ENCODE measurements at regions not wholly inside any gene's neighbourhood (a gene's known extent, or its start where the extent isn't known, plus 50 kb on each side); places are given as distances from the start of the nearest gene placed in this dataset.

DNA sequence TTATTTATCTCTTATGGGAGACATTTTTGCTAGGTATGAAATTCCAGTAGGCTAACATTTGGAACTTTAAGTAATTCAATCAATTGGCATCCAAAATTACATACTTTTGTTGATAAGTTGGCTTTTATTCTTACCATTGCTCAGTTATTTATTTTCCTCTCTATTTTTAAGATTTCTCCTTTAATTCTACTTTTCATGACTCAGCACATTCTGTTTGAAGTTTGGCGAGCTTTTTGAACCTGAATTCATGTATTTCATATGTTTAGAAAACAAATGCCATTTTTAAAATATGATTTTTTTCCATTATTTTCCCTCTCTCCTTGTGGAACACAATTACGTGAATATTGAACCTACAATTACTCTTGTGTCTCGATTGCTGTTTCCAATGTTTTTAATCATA is 2896.3 kb upstream of the PCDH20 start:
- Mint-ChIP-seq H3K36me3 (ENCODE audit: low read depth) (no peaks in the 10 kb centered on the region; the same call in 1 of the 2 replicates), H3K9me3 (no peaks in the 10 kb centered on the region; the same call in 1 of the 2 replicates)

GRCh38 chr13:64311112-64311511 is 2895.5 kb upstream of the PCDH20 start:
- peaks cover 14% of the 10 kb centered on the region for H3K4me1 Mint-ChIP-seq (ENCODE audit: low read depth)
- no peak for DNase-seq
- no peak overlapping the region for H3K27ac Mint-ChIP-seq
- no peaks in the 10 kb centered on the region; the same call in 1 of the 2 replicates for H3K36me3 Mint-ChIP-seq (ENCODE audit: low read depth)
- no peaks in the 10 kb centered on the region; the same call in 1 of the 2 replicates for H3K27me3 Mint-ChIP-seq (ENCODE audit: insufficient read depth)
- H3K9me3 Mint-ChIP-seq = no peaks in the 10 kb centered on the region; the same call in 1 of the 2 replicates
- no peak overlapping the region for H3K4me3 Mint-ChIP-seq
- TF ChIP-seq, protein P1, sequence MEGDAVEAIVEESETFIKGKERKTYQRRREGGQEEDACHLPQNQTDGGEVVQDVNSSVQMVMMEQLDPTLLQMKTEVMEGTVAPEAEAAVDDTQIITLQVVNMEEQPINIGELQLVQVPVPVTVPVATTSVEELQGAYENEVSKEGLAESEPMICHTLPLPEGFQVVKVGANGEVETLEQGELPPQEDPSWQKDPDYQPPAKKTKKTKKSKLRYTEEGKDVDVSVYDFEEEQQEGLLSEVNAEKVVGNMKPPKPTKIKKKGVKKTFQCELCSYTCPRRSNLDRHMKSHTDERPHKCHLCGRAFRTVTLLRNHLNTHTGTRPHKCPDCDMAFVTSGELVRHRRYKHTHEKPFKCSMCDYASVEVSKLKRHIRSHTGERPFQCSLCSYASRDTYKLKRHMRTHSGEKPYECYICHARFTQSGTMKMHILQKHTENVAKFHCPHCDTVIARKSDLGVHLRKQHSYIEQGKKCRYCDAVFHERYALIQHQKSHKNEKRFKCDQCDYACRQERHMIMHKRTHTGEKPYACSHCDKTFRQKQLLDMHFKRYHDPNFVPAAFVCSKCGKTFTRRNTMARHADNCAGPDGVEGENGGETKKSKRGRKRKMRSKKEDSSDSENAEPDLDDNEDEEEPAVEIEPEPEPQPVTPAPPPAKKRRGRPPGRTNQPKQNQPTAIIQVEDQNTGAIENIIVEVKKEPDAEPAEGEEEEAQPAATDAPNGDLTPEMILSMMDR (IDR thresholded peaks at IDR 0.05) = no peak

More for the DNA sequence above, 2896.3 kb upstream of the PCDH20 start:
- DNase-seq = no peak
- no peak overlapping the region for H3K27ac Mint-ChIP-seq
- no peak overlapping the region for H3K4me3 Mint-ChIP-seq
- no peaks in the 10 kb centered on the region; the same call in 1 of the 2 replicates for H3K27me3 Mint-ChIP-seq (ENCODE audit: insufficient read depth)
- TF ChIP-seq, protein P1 (IDR thresholded peaks at IDR 0.05) = no peak
- H3K4me1 Mint-ChIP-seq (ENCODE audit: low read depth) = peaks cover 14% of the 10 kb centered on the region

- H3K27me3 Mint-ChIP-seq (ENCODE audit: insufficient read depth) = no peaks in the 10 kb centered on the region; the same call in 1 of the 2 replicates
- no peak overlapping the region for H3K4me3 Mint-ChIP-seq
- DNase-seq = peak; percentile 13
- peaks cover 8% of the 10 kb centered on the region; the same call in 1 of the 2 replicates for H3K4me1 Mint-ChIP-seq (ENCODE audit: low read depth)
- no peaks in the 10 kb centered on the region for H3K9me3 Mint-ChIP-seq
- TF ChIP-seq, protein P1 (IDR thresholded peaks at IDR 0.05) = no peak
- H3K27ac Mint-ChIP-seq = no peak overlapping the region
- H3K36me3 Mint-ChIP-seq (ENCODE audit: low read depth) = no peaks in the 10 kb centered on the region
Measured at GRCh38 chr13:64305246-64305645, 2889.6 kb upstream of the PCDH20 start.

GRCh38 chr13:64300239-64300638 is 2884.6 kb upstream of the PCDH20 start:
- H3K36me3 Mint-ChIP-seq (ENCODE audit: low read depth) = no peaks in the 10 kb centered on the region; the same call in 1 of the 2 replicates
- H3K4me1 Mint-ChIP-seq (ENCODE audit: low read depth) = peaks cover 10% of the 10 kb centered on the region; the same call in 1 of the 2 replicates
- H3K27me3 Mint-ChIP-seq (ENCODE audit: insufficient read depth) = no peaks in the 10 kb centered on the region
- H3K9me3 Mint-ChIP-seq = no peaks in the 10 kb centered on the region
- DNase-seq = no peak
- no peak overlapping the region for H3K4me3 Mint-ChIP-seq
- TF ChIP-seq, protein P1 (IDR thresholded peaks at IDR 0.05) = no peak
- no peak overlapping the region for H3K27ac Mint-ChIP-seq

GRCh38 chr13:64293923-64294322 is 2878.3 kb upstream of the PCDH20 start:
- H3K9me3 Mint-ChIP-seq = no peaks in the 10 kb centered on the region; the same call in 1 of the 2 replicates
- no peak overlapping the region for H3K27ac Mint-ChIP-seq
- H3K36me3 Mint-ChIP-seq (ENCODE audit: low read depth) = 0 out of 2 replicates have a peak, but pooled peaks cover 4% of the 10 kb centered on the region
- TF ChIP-seq, protein P1 (IDR thresholded peaks at IDR 0.05) = no peak
- peaks cover 21% of the 10 kb centered on the region for H3K4me1 Mint-ChIP-seq (ENCODE audit: low read depth)
- no peak overlapping the region for H3K4me3 Mint-ChIP-seq
- DNase-seq = no peak
- no peaks in the 10 kb centered on the region for H3K27me3 Mint-ChIP-seq (ENCODE audit: insufficient read depth)
